Hepatocyte (in vitro differentiated cells): ENCODE measurements at regions not wholly inside any gene's neighbourhood (a gene's known extent, or its start where the extent isn't known, plus 50 kb on each side); places are given as distances from the start of the nearest gene placed in this dataset.

Source experiments
- CTCF ChIP-seq: fragments of 200-600 bp; sonication (generic); IDR thresholded peaks from 2 replicates; pipeline ENCODE4 v1.5.1; 2016; ENCODE audit warnings: antibody characterized with exemption, mild to moderate bottlenecking; ENCODE audit not compliant: poor library complexity
- EZH2 ChIP-seq: fragments of 200-600 bp; sonication (generic); IDR thresholded peaks from 2 replicates; pipeline ENCODE4 v1.6.1; 2016; ENCODE audit warnings: antibody characterized with exemption, mild to moderate bottlenecking, borderline replicate concordance
- EZH2phosphoT487 ChIP-seq: fragments of 200-600 bp; sonication (generic); IDR thresholded peaks from one replicate; pipeline ENCODE4 v1.6.1; 2018; ENCODE audit warnings: antibody characterized with exemption, mild to moderate bottlenecking, low read depth, moderate library complexity; ENCODE audit not compliant: unreplicated experiment, severe bottlenecking

GRCh38 chr4:65825116-65825753 lies 154.9 kb upstream of the EPHA5 start:
- TF ChIP-seq CTCF (no peak), EZH2 (no peak), EZH2phosphoT487 (no peak)
